ENCODE measurements at regions not wholly inside any gene's neighbourhood (a gene's known extent, or its start where the extent isn't known, plus 50 kb on each side); places are given as distances from the start of the nearest gene placed in this dataset.

- H3K9ac ChIP-seq (ENCODE audit: low read length): no peak overlapping the region
- intact Hi-C loops (cut with micrococcal nuclease): no loop called here
- H3K4me2 ChIP-seq (replicated peaks; ENCODE audit: low read depth, low read length, poor library complexity, severe bottlenecking): no peak overlapping the region
- no peak overlapping the region for H3K4me3 ChIP-seq (ENCODE audit: control extremely low read depth in 1 of 5, extremely low read depth in 1 of 5, insufficient read depth in 1 of 5, low read depth in 2 of 5, low read length in 4 of 5)
- ChIA-PET CTCF (no interaction called here), POLR2A (no interaction called here)
- H3K27me3 ChIP-seq (replicated peaks in 1 of 4; ENCODE audit: control extremely low read depth in 1 of 4, control insufficient read depth in 3 of 4, insufficient read depth in 4 of 4, low read length in 3 of 4): peaks cover 0 to 4% (median 0%) of the 10 kb centered on the region in 4 experiments
- no peaks in the 10 kb centered on the region for H3K4me1 ChIP-seq (ENCODE audit: control insufficient read depth in 2 of 2, insufficient read depth in 2 of 2, low read length in 2 of 2)
- Mint-ChIP-seq H3K27me3 (peaks cover 42% of the 10 kb centered on the region), H3K27ac (no peak overlapping the region), H3K4me1 (no peaks in the 10 kb centered on the region), H3K9me3 (ENCODE audit: insufficient read depth) (peaks cover 4% of the 10 kb centered on the region), H3K4me3 (no peak overlapping the region)
- H4K20me1 ChIP-seq (ENCODE audit: control insufficient read depth, insufficient read depth, low read length, poor library complexity, severe bottlenecking): no peaks in the 10 kb centered on the region
- TF ChIP-seq EZH2 (IDR thresholded peaks at IDR 0.05; ENCODE audit: borderline replicate concordance, insufficient read depth, low read depth, low read length, poor library complexity, severe bottlenecking): no peak
- TF ChIP-seq, protein P1, sequence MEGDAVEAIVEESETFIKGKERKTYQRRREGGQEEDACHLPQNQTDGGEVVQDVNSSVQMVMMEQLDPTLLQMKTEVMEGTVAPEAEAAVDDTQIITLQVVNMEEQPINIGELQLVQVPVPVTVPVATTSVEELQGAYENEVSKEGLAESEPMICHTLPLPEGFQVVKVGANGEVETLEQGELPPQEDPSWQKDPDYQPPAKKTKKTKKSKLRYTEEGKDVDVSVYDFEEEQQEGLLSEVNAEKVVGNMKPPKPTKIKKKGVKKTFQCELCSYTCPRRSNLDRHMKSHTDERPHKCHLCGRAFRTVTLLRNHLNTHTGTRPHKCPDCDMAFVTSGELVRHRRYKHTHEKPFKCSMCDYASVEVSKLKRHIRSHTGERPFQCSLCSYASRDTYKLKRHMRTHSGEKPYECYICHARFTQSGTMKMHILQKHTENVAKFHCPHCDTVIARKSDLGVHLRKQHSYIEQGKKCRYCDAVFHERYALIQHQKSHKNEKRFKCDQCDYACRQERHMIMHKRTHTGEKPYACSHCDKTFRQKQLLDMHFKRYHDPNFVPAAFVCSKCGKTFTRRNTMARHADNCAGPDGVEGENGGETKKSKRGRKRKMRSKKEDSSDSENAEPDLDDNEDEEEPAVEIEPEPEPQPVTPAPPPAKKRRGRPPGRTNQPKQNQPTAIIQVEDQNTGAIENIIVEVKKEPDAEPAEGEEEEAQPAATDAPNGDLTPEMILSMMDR (IDR thresholded peaks at IDR 0.05): no peak
- no peaks in the 10 kb centered on the region for H3K36me3 ChIP-seq (replicated peaks in 1 of 2; ENCODE audit: control extremely low read depth in 1 of 2, control insufficient read depth in 1 of 2, extremely low read depth in 1 of 2, insufficient read depth in 2 of 2, low read length in 1 of 2)
- no peak for ATAC-seq (ENCODE audit: low read depth)
- 82% methylated on average over 5 of the region's 5 CpGs for WGBS (ENCODE audit: insufficient coverage)
- H3K79me2 ChIP-seq (ENCODE audit: control insufficient read depth, insufficient read depth, low read length): no peaks in the 10 kb centered on the region
- no peak overlapping the region for H3K27ac ChIP-seq (ENCODE audit: low read length in 2 of 2)
- H3K9me3 ChIP-seq (ENCODE audit: control extremely low read depth in 1 of 3, control insufficient read depth in 2 of 3, insufficient read depth in 1 of 3, low read length in 2 of 3): no peaks in the 10 kb centered on the region
- DNase-seq: no peak
- no peak overlapping the region for H2AFZ ChIP-seq (ENCODE audit: insufficient read depth, low read depth, low read length, poor library complexity, severe bottlenecking)
Measured at GRCh38 chr15:62857411-62857853, 185.1 kb upstream of the TPM1 start.

- H3K9ac ChIP-seq (ENCODE audit: low read length): no peak overlapping the region
- no peak for DNase-seq
- H3K27me3 ChIP-seq (replicated peaks in 1 of 4; ENCODE audit: control extremely low read depth in 1 of 4, control insufficient read depth in 3 of 4, insufficient read depth in 4 of 4, low read length in 3 of 4): peaks cover 0 to 4% (median 0%) of the 10 kb centered on the region in 4 experiments
- H3K4me1 Mint-ChIP-seq: no peaks in the 10 kb centered on the region
- TF ChIP-seq EZH2 (IDR thresholded peaks at IDR 0.05; ENCODE audit: borderline replicate concordance, insufficient read depth, low read depth, low read length, poor library complexity, severe bottlenecking): no peak
- TF ChIP-seq, protein P1 (IDR thresholded peaks at IDR 0.05): no peak
- intact Hi-C loops (cut with micrococcal nuclease): no loop called here
- H4K20me1 ChIP-seq (ENCODE audit: control insufficient read depth, insufficient read depth, low read length, poor library complexity, severe bottlenecking): no peaks in the 10 kb centered on the region
- 76% methylated on average over 2 of the region's 2 CpGs for WGBS (ENCODE audit: insufficient coverage)
- H3K27ac Mint-ChIP-seq: no peak overlapping the region
- no peaks in the 10 kb centered on the region for H3K9me3 ChIP-seq (ENCODE audit: control extremely low read depth in 1 of 3, control insufficient read depth in 2 of 3, insufficient read depth in 1 of 3, low read length in 2 of 3)
- peaks cover 49% of the 10 kb centered on the region for H3K27me3 Mint-ChIP-seq
- H2AFZ ChIP-seq (ENCODE audit: insufficient read depth, low read depth, low read length, poor library complexity, severe bottlenecking): no peak overlapping the region
- POLR2A ChIA-PET: no interaction called here
- H3K4me3 Mint-ChIP-seq: no peak overlapping the region
- CTCF ChIA-PET: no interaction called here
- no peak for ATAC-seq (ENCODE audit: low read depth)
- no peak overlapping the region for H3K4me3 ChIP-seq (ENCODE audit: control extremely low read depth in 1 of 5, extremely low read depth in 1 of 5, insufficient read depth in 1 of 5, low read depth in 2 of 5, low read length in 4 of 5)
- H3K9me3 Mint-ChIP-seq (ENCODE audit: insufficient read depth): peaks cover 4% of the 10 kb centered on the region
- no peaks in the 10 kb centered on the region for H3K79me2 ChIP-seq (ENCODE audit: control insufficient read depth, insufficient read depth, low read length)
- no peaks in the 10 kb centered on the region for H3K36me3 ChIP-seq (replicated peaks in 1 of 2; ENCODE audit: control extremely low read depth in 1 of 2, control insufficient read depth in 1 of 2, extremely low read depth in 1 of 2, insufficient read depth in 2 of 2, low read length in 1 of 2)
- H3K4me1 ChIP-seq (ENCODE audit: control insufficient read depth in 2 of 2, insufficient read depth in 2 of 2, low read length in 2 of 2): no peaks in the 10 kb centered on the region
- H3K27ac ChIP-seq (ENCODE audit: low read length in 2 of 2): no peak overlapping the region
- no peak overlapping the region for H3K4me2 ChIP-seq (replicated peaks; ENCODE audit: low read depth, low read length, poor library complexity, severe bottlenecking)
Measured at GRCh38 chr15:62858343-62858742, 184.2 kb upstream of the TPM1 start.

Measured in B cell (primary cell).